Astrocyte of the spinal cord (primary cell): ENCODE measurements at regions not wholly inside any gene's neighbourhood (a gene's known extent, or its start where the extent isn't known, plus 50 kb on each side); places are given as distances from the start of the nearest gene placed in this dataset.

Experiments
- DNase-seq: peaks from one replicate; pipeline ENCODE4 v3.0.0; 2011; ENCODE audit warnings: low read depth, low spot score
- H3K4me3 ChIP-seq: 2 replicates; pipeline ENCODE4 v1.5.1; 2011; ENCODE audit warnings: low read depth, mild to moderate bottlenecking, low read length, moderate library complexity
- CTCF ChIP-seq: IDR thresholded peaks from 2 replicates; pipeline ENCODE4 v1.5.1; 2012; ENCODE audit warnings: low read depth, mild to moderate bottlenecking, low read length, inconsistent platforms
- in situ Hi-C: cut with HindIII; loops from 2 replicates; pipeline ENCODE4 v1.10.0; 2017; ENCODE audit warnings: low sequenced_read_pairs

- DNase-seq: no peak
- TF ChIP-seq CTCF: no peak
- in situ Hi-C loops: no loop called here
- H3K4me3 ChIP-seq: no peak overlapping the region
Measured at GRCh38 chr15:81589671-81590070, 215.7 kb upstream of the TMC3 start.

- in situ Hi-C loops: no loop called here
- TF ChIP-seq CTCF: no peak
- DNase-seq: no peak
Measured at GRCh38 chr15:81575436-81576123, 201.6 kb upstream of the TMC3 start.

GRCh38 chr15:81573098-81573746 is 199.2 kb upstream of the TMC3 start:
- TF ChIP-seq CTCF: no peak
- DNase-seq: no peak
- in situ Hi-C loops: no loop called here
- H3K4me3 ChIP-seq: no peak overlapping the region

More at GRCh38 chr15:81575436-81576123, 201.6 kb upstream of the TMC3 start:
- H3K4me3 ChIP-seq: no peak overlapping the region

- no peak for TF ChIP-seq CTCF
- DNase-seq: no peak
- in situ Hi-C loops: no loop called here
- H3K4me3 ChIP-seq: no peak overlapping the region
Measured at GRCh38 chr15:81572190-81572589, 198.2 kb upstream of the TMC3 start.

- no peak overlapping the region for H3K4me3 ChIP-seq
- in situ Hi-C loops: no loop called here
- DNase-seq: no peak
- TF ChIP-seq CTCF: no peak
Measured at GRCh38 chr15:81569286-81570080, 195.5 kb upstream of the TMC3 start.

- no peak for DNase-seq
- in situ Hi-C loops: no loop called here
- TF ChIP-seq CTCF: no peak
- H3K4me3 ChIP-seq: no peak overlapping the region
Measured at GRCh38 chr15:81567924-81568323, 193.9 kb upstream of the TMC3 start.
